ENCODE measurements at regions not wholly inside any gene's neighbourhood (a gene's known extent, or its start where the extent isn't known, plus 50 kb on each side); places are given as distances from the start of the nearest gene placed in this dataset.

- TF ChIP-seq, protein P1, sequence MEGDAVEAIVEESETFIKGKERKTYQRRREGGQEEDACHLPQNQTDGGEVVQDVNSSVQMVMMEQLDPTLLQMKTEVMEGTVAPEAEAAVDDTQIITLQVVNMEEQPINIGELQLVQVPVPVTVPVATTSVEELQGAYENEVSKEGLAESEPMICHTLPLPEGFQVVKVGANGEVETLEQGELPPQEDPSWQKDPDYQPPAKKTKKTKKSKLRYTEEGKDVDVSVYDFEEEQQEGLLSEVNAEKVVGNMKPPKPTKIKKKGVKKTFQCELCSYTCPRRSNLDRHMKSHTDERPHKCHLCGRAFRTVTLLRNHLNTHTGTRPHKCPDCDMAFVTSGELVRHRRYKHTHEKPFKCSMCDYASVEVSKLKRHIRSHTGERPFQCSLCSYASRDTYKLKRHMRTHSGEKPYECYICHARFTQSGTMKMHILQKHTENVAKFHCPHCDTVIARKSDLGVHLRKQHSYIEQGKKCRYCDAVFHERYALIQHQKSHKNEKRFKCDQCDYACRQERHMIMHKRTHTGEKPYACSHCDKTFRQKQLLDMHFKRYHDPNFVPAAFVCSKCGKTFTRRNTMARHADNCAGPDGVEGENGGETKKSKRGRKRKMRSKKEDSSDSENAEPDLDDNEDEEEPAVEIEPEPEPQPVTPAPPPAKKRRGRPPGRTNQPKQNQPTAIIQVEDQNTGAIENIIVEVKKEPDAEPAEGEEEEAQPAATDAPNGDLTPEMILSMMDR (IDR thresholded peaks at IDR 0.05): no peak
- TF ChIP-seq POLR2A (IDR thresholded peaks at IDR 0.05): no peak
Measured at GRCh38 chrX:28311466-28311865, 275.8 kb upstream of the IL1RAPL1 start.
